ENCODE measurements at regions not wholly inside any gene's neighbourhood (a gene's known extent, or its start where the extent isn't known, plus 50 kb on each side); places are given as distances from the start of the nearest gene placed in this dataset.
A peak's percentile ranks its signal among the peaks of the same experiment; 100 is the strongest.

GRCh38 chr11:62067741-62068140 is 56.1 kb upstream of the INCENP start:
- Histone ChIP-seq H3K36me3 (ENCODE audit: control insufficient read depth, insufficient read depth, low read length) (no peaks in the 10 kb centered on the region), H3K4me3 (ENCODE audit: low read depth, low read length) (no peak overlapping the region), H3K27me3 (ENCODE audit: control insufficient read depth, insufficient read depth, low read length) (peaks cover 2% of the 10 kb centered on the region)
- DNase-seq (ENCODE audit: low read depth) (no peak), FAIRE-seq (no peak)
- TF ChIP-seq CTCF (IDR thresholded peaks at IDR 0.05; ENCODE audit: insufficient read depth, low read length, severe bottlenecking): no peak

GRCh38 chr11:62064221-62064620 is 59.6 kb upstream of the INCENP start:
- no peaks in the 10 kb centered on the region for H3K36me3 ChIP-seq (ENCODE audit: control insufficient read depth, insufficient read depth, low read length)
- no peak for FAIRE-seq

GRCh38 chr11:62062223-62062861 is 61.5 kb upstream of the INCENP start:
- no peak for TF ChIP-seq CTCF (IDR thresholded peaks at IDR 0.05; ENCODE audit: insufficient read depth, low read length, severe bottlenecking)

More at GRCh38 chr11:62064221-62064620, 59.6 kb upstream of the INCENP start:
- Histone ChIP-seq H3K27me3 (ENCODE audit: control insufficient read depth, insufficient read depth, low read length) (peaks cover 2% of the 10 kb centered on the region), H3K4me3 (ENCODE audit: low read depth, low read length) (no peak overlapping the region)
- TF ChIP-seq CTCF (IDR thresholded peaks at IDR 0.05; ENCODE audit: insufficient read depth, low read length, severe bottlenecking): no peak
- DNase-seq (ENCODE audit: low read depth): no peak

GRCh38 chr11:62061356-62062222 is 62.2 kb upstream of the INCENP start:
- peak; percentile 36 for DNase-seq (ENCODE audit: low read depth)
- H3K36me3 ChIP-seq (ENCODE audit: control insufficient read depth, insufficient read depth, low read length): no peaks in the 10 kb centered on the region
- peak; percentile 53 for TF ChIP-seq CTCF (IDR thresholded peaks at IDR 0.05; ENCODE audit: insufficient read depth, low read length, severe bottlenecking)

More at GRCh38 chr11:62062223-62062861, 61.5 kb upstream of the INCENP start:
- DNase-seq (ENCODE audit: low read depth) (no peak), FAIRE-seq (no peak)
- Histone ChIP-seq H3K4me3 (ENCODE audit: low read depth, low read length) (no peak overlapping the region), H3K27me3 (ENCODE audit: control insufficient read depth, insufficient read depth, low read length) (peaks cover 2% of the 10 kb centered on the region), H3K36me3 (ENCODE audit: control insufficient read depth, insufficient read depth, low read length) (no peaks in the 10 kb centered on the region)

GRCh38 chr11:62057069-62057468 is 66.7 kb upstream of the INCENP start:
- Histone ChIP-seq H3K36me3 (ENCODE audit: control insufficient read depth, insufficient read depth, low read length) (no peaks in the 10 kb centered on the region), H3K4me3 (ENCODE audit: low read depth, low read length) (no peak overlapping the region), H3K27me3 (ENCODE audit: control insufficient read depth, insufficient read depth, low read length) (no peaks in the 10 kb centered on the region)
- no peak for TF ChIP-seq CTCF (IDR thresholded peaks at IDR 0.05; ENCODE audit: insufficient read depth, low read length, severe bottlenecking)
- DNase-seq (ENCODE audit: low read depth) (no peak), FAIRE-seq (no peak)

More at GRCh38 chr11:62061356-62062222, 62.2 kb upstream of the INCENP start:
- Histone ChIP-seq H3K4me3 (ENCODE audit: low read depth, low read length) (no peak overlapping the region), H3K27me3 (ENCODE audit: control insufficient read depth, insufficient read depth, low read length) (peaks cover 2% of the 10 kb centered on the region)
- FAIRE-seq: no peak
